H1 (cell line): ENCODE measurements at regions not wholly inside any gene's neighbourhood (a gene's known extent, or its start where the extent isn't known, plus 50 kb on each side); places are given as distances from the start of the nearest gene placed in this dataset.

Experiments
- CTCF ChIA-PET: fragments of 300-600 bp; sonication (Branson Sonifier 250); formaldehyde crosslinking; loops from one replicate; lab custom pipeline; 2021; ENCODE audit not compliant: partially characterized antibody; lab: Charles Lee
- POLR2A ChIA-PET: fragments of 300-600 bp; sonication (Branson Sonifier 250); formaldehyde crosslinking; loops from one replicate; lab custom pipeline; 2021; ENCODE audit warnings: inconsistent platforms; ENCODE audit not compliant: partially characterized antibody; lab: Charles Lee
- DNase-seq, 2 experiments: peaks; one replicate each; pipeline versions ENCODE4 v3.0.0 to v3.0.0-alpha.2; 2010 to 2022; ENCODE audit warnings: low spot score in 2 of 2, low read depth in 1 of 2, mixed read lengths in 1 of 2
- FAIRE-seq: peaks from 2 replicates; lab custom pipeline; 2011; peaks lifted over from hg19 to GRCh38; lab: Jason Lieb, UNC
- H2AFZ ChIP-seq: 2 replicates; pipeline ENCODE4 v1.8.1; 2012; ENCODE audit warnings: low read length, inconsistent platforms
- H2AK5ac ChIP-seq: 2 replicates; pipeline ENCODE4 v1.6.1; 2013; ENCODE audit warnings: low read depth, low read length
- H2BK120ac ChIP-seq: replicated peaks from 2 replicates; pipeline ENCODE3; 2013; ENCODE audit warnings: low read depth, low read length, inconsistent platforms
- H2BK12ac ChIP-seq: 2 replicates; pipeline ENCODE4 v1.6.1; 2013; ENCODE audit warnings: low read depth, low read length
- H2BK15ac ChIP-seq: 2 replicates; pipeline ENCODE4 v1.6.1; 2013; ENCODE audit warnings: low read length
- H2BK20ac ChIP-seq: 2 replicates; pipeline ENCODE4 v1.6.1; 2013; ENCODE audit warnings: low read length
- H2BK5ac ChIP-seq: 2 replicates; pipeline ENCODE4 v1.6.1; 2013; ENCODE audit warnings: low read depth, low read length
- H3K14ac ChIP-seq: 2 replicates; pipeline ENCODE4 v1.6.1; 2013; ENCODE audit warnings: inconsistent platforms; ENCODE audit not compliant: insufficient read length
- H3K18ac ChIP-seq: 2 replicates; pipeline ENCODE4 v1.6.1; 2013; ENCODE audit warnings: low read length; ENCODE audit errors: extremely low read depth
- H3K23ac ChIP-seq: 2 replicates; pipeline ENCODE4 v1.6.1; 2013; ENCODE audit warnings: inconsistent platforms; ENCODE audit not compliant: insufficient read length
- H3K23me2 ChIP-seq: 2 replicates; pipeline ENCODE4 v1.6.1; 2013; ENCODE audit warnings: low read depth, low read length
- H3K27ac ChIP-seq: 2 replicates; pipeline ENCODE4 v1.6.1; 2011; ENCODE audit warnings: low read depth, low read length, inconsistent platforms
- H3K27me3 ChIP-seq, 4 experiments: replicated peaks in 1 of 4; 1 replicate in 1 of 4; 2 replicates in 3 of 4; pipeline versions ENCODE4 v1.6.1 to v1.8.1; 2011 to 2013; ENCODE audit warnings: low read length in 3 of 4, mild to moderate bottlenecking in 3 of 4, inconsistent platforms in 2 of 4, mixed read lengths in 2 of 4, moderate library complexity in 1 of 4; ENCODE audit not compliant: control insufficient read depth in 3 of 4, insufficient read depth in 3 of 4; ENCODE audit errors: extremely low read depth in 1 of 4
- H3K36me3 ChIP-seq, 4 experiments: 2 replicates each; pipeline versions ENCODE4 v1.6.1 to v1.8.1; 2011 to 2013; ENCODE audit warnings: mild to moderate bottlenecking in 4 of 4, low read length in 3 of 4, moderate library complexity in 2 of 4, control low read depth in 1 of 4, inconsistent platforms in 1 of 4; ENCODE audit not compliant: insufficient read depth in 4 of 4, control insufficient read depth in 2 of 4
- H3K4ac ChIP-seq: replicated peaks from 2 replicates; pipeline ENCODE3; 2013; ENCODE audit warnings: low read length, low read depth, mixed read lengths, inconsistent platforms; ENCODE audit not compliant: insufficient read length
- H3K4me1 ChIP-seq, 4 experiments: replicated peaks in 1 of 4; 1 replicate in 1 of 4; 2 replicates in 3 of 4; pipeline versions ENCODE4 v1.6.1 to v1.8.1; 2011 to 2013; ENCODE audit warnings: low read length in 3 of 4, inconsistent platforms in 2 of 4, mixed read lengths in 1 of 4; ENCODE audit not compliant: insufficient read depth in 4 of 4, control insufficient read depth in 3 of 4
- H3K4me2 ChIP-seq, 2 experiments: 2 replicates each; pipeline versions ENCODE4 v1.6.1 to v1.8.1; 2011 to 2013; ENCODE audit warnings: low read depth in 2 of 2, low read length in 2 of 2, control low read depth in 1 of 2, inconsistent platforms in 1 of 2, mild to moderate bottlenecking in 1 of 2; ENCODE audit not compliant: insufficient read depth in 1 of 2
- H3K4me3 ChIP-seq, 4 experiments: fragments of 200-600, 300-600 bp in 1 of 4; sonication (generic), shearing (Covaris generic), sonication (Bioruptor Twin) in 1 of 4; 2 replicates each; pipeline versions ENCODE4 v1.5.1 to v1.8.1; 2011 to 2016; ENCODE audit warnings: low read length in 4 of 4, low read depth in 3 of 4, control low read depth in 2 of 4, inconsistent platforms in 2 of 4, mild to moderate bottlenecking in 2 of 4, mixed read lengths in 1 of 4, moderate library complexity in 1 of 4; ENCODE audit not compliant: insufficient read depth in 2 of 4; ENCODE audit errors: extremely low read depth in 1 of 4
- H3K56ac ChIP-seq: replicated peaks from 2 replicates; pipeline ENCODE3; 2013; ENCODE audit warnings: low read depth, mild to moderate bottlenecking, mixed read lengths, low read length, inconsistent platforms; ENCODE audit not compliant: insufficient read length
- H3K79me1 ChIP-seq: 2 replicates; pipeline ENCODE4 v1.6.1; 2013; ENCODE audit warnings: low read depth, low read length, control low read depth
- H3K79me2 ChIP-seq, 2 experiments: 2 replicates each; pipeline versions ENCODE4 v1.6.1 to v1.8.1; 2012 to 2013; ENCODE audit warnings: low read length in 2 of 2, mild to moderate bottlenecking in 2 of 2, inconsistent platforms in 1 of 2; ENCODE audit not compliant: insufficient read depth in 2 of 2, control insufficient read depth in 1 of 2
- H3K9ac ChIP-seq, 4 experiments: replicated peaks in 1 of 4; 1 replicate in 1 of 4; 2 replicates in 3 of 4; pipeline versions ENCODE4 v1.6.1 to v1.8.1; 2011 to 2013; ENCODE audit warnings: low read depth in 3 of 4, low read length in 3 of 4, control low read depth in 2 of 4, mild to moderate bottlenecking in 2 of 4, moderate library complexity in 2 of 4, inconsistent platforms in 1 of 4; ENCODE audit errors: extremely low read depth in 1 of 4
- H3K9me3 ChIP-seq, 2 experiments: 2 replicates each; pipeline versions ENCODE4 v1.6.1 to v1.8.1; 2012 to 2013; ENCODE audit warnings: mild to moderate bottlenecking in 2 of 2, moderate library complexity in 2 of 2, control low read depth in 1 of 2, inconsistent platforms in 1 of 2, low read depth in 1 of 2, low read length in 1 of 2, mixed read lengths in 1 of 2; ENCODE audit not compliant: insufficient read depth in 2 of 2
- H4K20me1 ChIP-seq, 2 experiments: replicated peaks in 1 of 2; 2 replicates each; pipeline versions ENCODE3 to v1.8.1; 2011 to 2013; ENCODE audit warnings: inconsistent platforms in 2 of 2, low read length in 2 of 2, mild to moderate bottlenecking in 1 of 2; ENCODE audit not compliant: insufficient read depth in 2 of 2, control insufficient read depth in 1 of 2
- H4K5ac ChIP-seq: 2 replicates; pipeline ENCODE4 v1.6.1; 2013; ENCODE audit warnings: low read length, low read depth, mixed read lengths, inconsistent platforms; ENCODE audit not compliant: insufficient read length
- H4K8ac ChIP-seq: 2 replicates; pipeline ENCODE4 v1.8.0; 2013; ENCODE audit warnings: mild to moderate bottlenecking, moderate library complexity, low read length, inconsistent platforms; ENCODE audit not compliant: insufficient read depth; ENCODE audit errors: extremely low read depth
- H4K91ac ChIP-seq: replicated peaks from 2 replicates; pipeline ENCODE3; 2013; ENCODE audit warnings: low read length, mixed read lengths, inconsistent platforms; ENCODE audit not compliant: insufficient read length
- CHD1 ChIP-seq: IDR thresholded peaks from 2 replicates; pipeline ENCODE4 v1.6.1; 2012; ENCODE audit warnings: low read depth, low read length, improper control_type of control experiment
- CHD2 ChIP-seq: IDR thresholded peaks from 2 replicates; pipeline ENCODE4 v1.6.1; 2012; ENCODE audit warnings: low read length, improper control_type of control experiment
- CTCF ChIP-seq, 3 experiments: IDR thresholded peaks; 1 replicate in 2 of 3; 2 replicates in 1 of 3; pipeline versions ENCODE4 v1.5.1 to v1.6.1; 2011; ENCODE audit warnings: low read length in 3 of 3, mild to moderate bottlenecking in 3 of 3, inconsistent platforms in 2 of 3, low read depth in 1 of 3, moderate library complexity in 1 of 3; ENCODE audit not compliant: insufficient read depth in 1 of 3; ENCODE audit errors: control extremely low read depth in 1 of 3
- EZH2 ChIP-seq: fragments of 200-600 bp; sonication (generic); IDR thresholded peaks from 2 replicates; pipeline ENCODE4 v1.7.1; 2012; ENCODE audit warnings: low read depth, mild to moderate bottlenecking, moderate library complexity, low read length, inconsistent platforms; ENCODE audit not compliant: severe bottlenecking
- MAFK ChIP-seq: IDR thresholded peaks from 2 replicates; pipeline ENCODE4 v1.6.1; 2012; ENCODE audit warnings: low read depth, mild to moderate bottlenecking, improper control_type of control experiment, low read length
- SP2 ChIP-seq: IDR thresholded peaks from 2 replicates; pipeline ENCODE4 v1.6.1; 2012; ENCODE audit warnings: mild to moderate bottlenecking, low read length, inconsistent platforms
- ZNF274 ChIP-seq: IDR thresholded peaks from 2 replicates; pipeline ENCODE4 v1.7.0; 2012; ENCODE audit warnings: low read length, borderline replicate concordance; ENCODE audit errors: extremely low read depth
- WGBS, 2 experiments: shearing (Covaris generic) in 1 of 2; methylation state at CpG; one replicate each; pipeline versions ENCODE4 v1.1.6 to v1.1.7; 2013 to 2015; ENCODE audit warnings: low lambda C conversion rate in 2 of 2, mixed read lengths in 2 of 2, inconsistent platforms in 1 of 2, low coverage in 1 of 2, missing lambda C conversion rate in 1 of 2; ENCODE audit not compliant: insufficient replicate concordance in 2 of 2, insufficient coverage in 1 of 2, insufficient read length in 1 of 2; ENCODE audit errors: extremely low coverage in 1 of 2, missing lambda C conversion rate in 1 of 2; 5-methylcytosine and 5-hydroxymethylcytosine counted together

- no peak overlapping the region for H3K4me3 ChIP-seq
- H2BK120ac ChIP-seq: no peak overlapping the region
- no peaks in the 10 kb centered on the region for H3K79me1 ChIP-seq
- no peak overlapping the region for H3K18ac ChIP-seq
- no peak overlapping the region for H4K5ac ChIP-seq
- H3K4me2 ChIP-seq: no peak overlapping the region
- no peak for TF ChIP-seq SP2
- no peak for TF ChIP-seq CTCF (IDR thresholded peaks at IDR 0.05; ENCODE audit: control extremely low read depth in 1 of 3, insufficient read depth in 1 of 3, low read depth in 1 of 3, low read length in 3 of 3)
- TF ChIP-seq ZNF274: no peak
- no peak for TF ChIP-seq CHD1
- TF ChIP-seq MAFK: no peak
- no peak for TF ChIP-seq CHD2
- TF ChIP-seq EZH2: no peak
- TF ChIP-seq, all 59 proteins: peak for 0
- FAIRE-seq (no peak), DNase-seq (no peak)
- Histone ChIP-seq H3K36me3 (no peaks in the 10 kb centered on the region; a peak in 1 of 8 replicates), H3K4me1 (peaks cover 0 to 2% (median 0%) of the 10 kb centered on the region in 4 experiments; a peak in 1 of 7 replicates), H2BK15ac (no peak overlapping the region), H2BK12ac (no peak overlapping the region), H4K91ac (no peak overlapping the region), H3K23ac (no peak overlapping the region), H3K79me2 (no peaks in the 10 kb centered on the region), H3K4ac (no peak overlapping the region), H3K9ac (no peak overlapping the region), H2AFZ (no peak overlapping the region), H3K23me2 (peaks cover 2% of the 10 kb centered on the region; the same call in 1 of the 2 replicates), H2AK5ac (no peak overlapping the region), H3K56ac (no peak overlapping the region), H4K20me1 (peaks cover 0 to 2% of the 10 kb centered on the region in 2 experiments), H3K9me3 (peaks cover 28 to 33% of the 10 kb centered on the region in 2 experiments), H3K14ac (no peak overlapping the region), H2BK20ac (no peak overlapping the region), H3K27ac (no peak overlapping the region), H2BK5ac (no peak overlapping the region; the same call in 1 of the 2 replicates), H4K8ac (no peak overlapping the region), H3K27me3 (no peaks in the 10 kb centered on the region)
- ChIA-PET POLR2A (no interaction called here), CTCF (no interaction called here)
- WGBS, 2 experiments: 79% methylated on average over 6 of the region's 6 CpGs; no CpG with 5 or more reads in 1 of the 2 experiments
Observed at GRCh38 chr2:239716009-239716408, 309.1 kb downstream of the NDUFA10 start.
